Fibroblast of lung (primary cell): ENCODE measurements at regions not wholly inside any gene's neighbourhood (a gene's known extent, or its start where the extent isn't known, plus 50 kb on each side); places are given as distances from the start of the nearest gene placed in this dataset.

Source experiments
- DNase-seq, 2 donors: peaks; one replicate each; pipeline versions ENCODE4 v3.0.0 to v3.0.0-alpha.2; 2010; ENCODE audit warnings: low read depth in 2 of 2
- H2AFZ ChIP-seq: 2 replicates; pipeline ENCODE4 v1.5.1; 2012; ENCODE audit warnings: low read length, control low read depth, inconsistent platforms
- H3K27ac ChIP-seq: 2 replicates; pipeline ENCODE4 v1.5.1; 2011; ENCODE audit warnings: low read length, control low read depth; ENCODE audit not compliant: insufficient read depth
- H3K27me3 ChIP-seq: 2 replicates; pipeline ENCODE4 v1.5.1; 2011; ENCODE audit warnings: mild to moderate bottlenecking, low read length; ENCODE audit not compliant: control insufficient read depth, insufficient read depth
- H3K36me3 ChIP-seq: 2 replicates; pipeline ENCODE4 v1.5.1; 2011; ENCODE audit warnings: low read length; ENCODE audit not compliant: control insufficient read depth, insufficient read depth
- H3K4me1 ChIP-seq: 2 replicates; pipeline ENCODE4 v1.5.1; 2011; ENCODE audit warnings: low read length; ENCODE audit not compliant: control insufficient read depth, insufficient read depth; ENCODE audit errors: extremely low read depth
- H3K4me2 ChIP-seq: 2 replicates; pipeline ENCODE4 v1.5.1; 2011; ENCODE audit warnings: low read length, control low read depth; ENCODE audit not compliant: insufficient read depth; ENCODE audit errors: extremely low read depth
- H3K4me3 ChIP-seq, 4 experiments: fragments of 200-600 bp in 1 of 4; sonication (generic) in 1 of 4; replicated peaks in 1 of 4; 2 replicates each; pipeline ENCODE4 v1.5.1; 2011 to 2016; ENCODE audit warnings: low read length in 4 of 4, low read depth in 3 of 4, mild to moderate bottlenecking in 3 of 4, control low read depth in 2 of 4, inconsistent platforms in 1 of 4, mixed read lengths in 1 of 4; ENCODE audit not compliant: insufficient read depth in 1 of 4; ENCODE audit errors: control extremely low read depth in 1 of 4
- H3K79me2 ChIP-seq: 2 replicates; pipeline ENCODE4 v1.5.1; 2012; ENCODE audit warnings: mild to moderate bottlenecking, low read length, inconsistent platforms; ENCODE audit not compliant: control insufficient read depth, insufficient read depth
- H3K9ac ChIP-seq: 2 replicates; pipeline ENCODE4 v1.5.1; 2011; ENCODE audit warnings: mild to moderate bottlenecking, low read length, control low read depth; ENCODE audit not compliant: insufficient read depth
- H3K9me3 ChIP-seq: 2 replicates; pipeline ENCODE4 v1.5.1; 2012; ENCODE audit warnings: low read depth, low read length; ENCODE audit not compliant: control insufficient read depth, insufficient read depth
- H4K20me1 ChIP-seq: 2 replicates; pipeline ENCODE4 v1.5.1; 2011; ENCODE audit warnings: low read length; ENCODE audit not compliant: control insufficient read depth, insufficient read depth; ENCODE audit errors: extremely low read depth
- EZH2 ChIP-seq: IDR thresholded peaks from 2 replicates; pipeline ENCODE4 v1.5.1; 2012; ENCODE audit warnings: low read length, control low read depth, mild to moderate bottlenecking; ENCODE audit errors: missing control alignments
- TF ChIP-seq, protein P1 (sequence below), 2 donors: IDR thresholded peaks in 1 of 2; conservative IDR thresholded peaks in 1 of 2; 1 replicate in 1 of 2; 2 replicates in 1 of 2; pipeline ENCODE4 v1.5.1; 2011 to 2012; ENCODE audit warnings: low read length in 2 of 2, control low read depth in 1 of 2, inconsistent platforms in 1 of 2, low read depth in 1 of 2, mild to moderate bottlenecking in 1 of 2

DNA sequence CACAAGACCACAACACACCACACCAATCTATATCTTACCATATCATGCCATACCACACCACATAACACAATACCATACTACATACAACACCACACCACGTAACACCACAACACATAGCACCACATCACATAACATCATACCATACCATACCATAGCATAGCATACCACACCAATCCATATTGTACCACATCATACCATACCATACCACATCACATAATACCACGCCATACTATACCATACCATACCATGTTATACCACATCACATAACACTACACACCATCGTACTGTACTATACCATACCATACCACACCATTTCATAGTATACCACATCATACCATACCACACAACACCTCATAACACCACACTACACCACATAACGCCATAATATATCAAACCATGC, 335.2 kb upstream of the VWC2 start:
- no peak for DNase-seq
- Histone ChIP-seq H3K4me1 (no peaks in the 10 kb centered on the region), H3K36me3 (no peaks in the 10 kb centered on the region), H3K4me2 (no peak overlapping the region), H3K27ac (no peak overlapping the region), H4K20me1 (no peaks in the 10 kb centered on the region), H2AFZ (no peak overlapping the region), H3K9ac (no peak overlapping the region), H3K79me2 (no peaks in the 10 kb centered on the region), H3K27me3 (no peaks in the 10 kb centered on the region), H3K9me3 (no peaks in the 10 kb centered on the region), H3K4me3 (no peak overlapping the region)
- TF ChIP-seq EZH2: no peak
- TF ChIP-seq, protein P1, sequence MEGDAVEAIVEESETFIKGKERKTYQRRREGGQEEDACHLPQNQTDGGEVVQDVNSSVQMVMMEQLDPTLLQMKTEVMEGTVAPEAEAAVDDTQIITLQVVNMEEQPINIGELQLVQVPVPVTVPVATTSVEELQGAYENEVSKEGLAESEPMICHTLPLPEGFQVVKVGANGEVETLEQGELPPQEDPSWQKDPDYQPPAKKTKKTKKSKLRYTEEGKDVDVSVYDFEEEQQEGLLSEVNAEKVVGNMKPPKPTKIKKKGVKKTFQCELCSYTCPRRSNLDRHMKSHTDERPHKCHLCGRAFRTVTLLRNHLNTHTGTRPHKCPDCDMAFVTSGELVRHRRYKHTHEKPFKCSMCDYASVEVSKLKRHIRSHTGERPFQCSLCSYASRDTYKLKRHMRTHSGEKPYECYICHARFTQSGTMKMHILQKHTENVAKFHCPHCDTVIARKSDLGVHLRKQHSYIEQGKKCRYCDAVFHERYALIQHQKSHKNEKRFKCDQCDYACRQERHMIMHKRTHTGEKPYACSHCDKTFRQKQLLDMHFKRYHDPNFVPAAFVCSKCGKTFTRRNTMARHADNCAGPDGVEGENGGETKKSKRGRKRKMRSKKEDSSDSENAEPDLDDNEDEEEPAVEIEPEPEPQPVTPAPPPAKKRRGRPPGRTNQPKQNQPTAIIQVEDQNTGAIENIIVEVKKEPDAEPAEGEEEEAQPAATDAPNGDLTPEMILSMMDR (conservative IDR thresholded peaks at IDR 0.05 in 1 of 2, IDR thresholded peaks at IDR 0.05 in 1 of 2; ENCODE audit: low read depth in 1 of 2, low read length in 2 of 2): no peak

DNA sequence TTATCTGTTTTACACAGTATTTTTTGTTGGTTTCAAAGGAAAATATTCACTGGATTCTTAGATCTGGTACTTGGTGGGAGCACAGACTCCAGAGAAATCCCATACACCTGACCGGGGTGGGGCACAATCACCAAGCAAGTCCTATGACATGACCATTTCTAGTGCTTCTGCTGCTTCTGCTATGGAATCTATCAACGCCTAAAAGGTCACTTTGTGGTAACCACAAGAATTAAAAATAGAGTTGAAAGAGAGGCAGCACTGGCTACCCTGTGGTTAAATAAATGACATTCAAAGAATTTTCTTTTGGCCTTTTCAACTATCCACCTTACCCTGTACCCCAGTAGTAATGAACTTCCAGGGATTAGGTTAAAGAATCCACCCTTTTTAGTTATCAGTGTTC, 329.9 kb upstream of the VWC2 start:
- Histone ChIP-seq H3K9me3 (no peaks in the 10 kb centered on the region), H3K9ac (no peak overlapping the region), H4K20me1 (no peaks in the 10 kb centered on the region), H2AFZ (no peak overlapping the region), H3K4me3 (no peak overlapping the region), H3K4me1 (no peaks in the 10 kb centered on the region), H3K79me2 (no peaks in the 10 kb centered on the region), H3K36me3 (no peaks in the 10 kb centered on the region), H3K27me3 (no peaks in the 10 kb centered on the region), H3K27ac (no peak overlapping the region), H3K4me2 (no peak overlapping the region)
- TF ChIP-seq EZH2: no peak
- TF ChIP-seq, protein P1 (conservative IDR thresholded peaks at IDR 0.05 in 1 of 2, IDR thresholded peaks at IDR 0.05 in 1 of 2; ENCODE audit: low read depth in 1 of 2, low read length in 2 of 2): no peak
- DNase-seq: no peak

DNA sequence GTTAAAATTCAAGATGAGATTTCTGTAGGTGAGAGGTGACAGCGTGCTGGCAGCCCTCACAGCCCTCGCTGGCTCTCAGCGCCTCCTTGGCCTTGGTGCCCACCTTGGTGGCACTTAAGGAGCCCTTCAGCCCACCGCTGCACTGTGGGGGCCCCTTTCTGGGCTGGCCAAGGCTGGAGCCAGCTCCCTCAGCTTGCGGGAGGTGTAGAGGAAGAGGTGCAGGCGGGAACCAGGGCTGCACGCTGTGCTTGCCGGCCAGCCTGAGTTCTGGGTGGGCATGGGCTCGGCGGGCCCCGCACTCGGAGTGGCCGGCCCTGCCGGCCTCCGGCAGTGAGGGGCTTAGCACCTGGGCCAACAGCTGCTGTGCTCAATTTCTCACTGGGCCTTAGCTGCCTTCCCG, 320.0 kb upstream of the VWC2 start:
- Histone ChIP-seq H3K27ac (no peak overlapping the region), H3K4me1 (no peaks in the 10 kb centered on the region), H3K4me3 (no peak overlapping the region), H3K9ac (no peak overlapping the region), H3K4me2 (no peak overlapping the region), H3K79me2 (no peaks in the 10 kb centered on the region), H3K36me3 (no peaks in the 10 kb centered on the region), H2AFZ (no peak overlapping the region), H3K27me3 (no peaks in the 10 kb centered on the region), H3K9me3 (no peaks in the 10 kb centered on the region), H4K20me1 (no peaks in the 10 kb centered on the region)
- no peak for DNase-seq
- no peak for TF ChIP-seq EZH2
- TF ChIP-seq, protein P1 (conservative IDR thresholded peaks at IDR 0.05 in 1 of 2, IDR thresholded peaks at IDR 0.05 in 1 of 2; ENCODE audit: low read depth in 1 of 2, low read length in 2 of 2): no peak
